B cell (primary cell): ENCODE measurements at regions not wholly inside any gene's neighbourhood (a gene's known extent, or its start where the extent isn't known, plus 50 kb on each side); places are given as distances from the start of the nearest gene placed in this dataset.

Experiments
- EZH2 ChIP-seq: IDR thresholded peaks from 2 replicates; pipeline ENCODE4 v1.6.1; 2012; ENCODE audit warnings: borderline replicate concordance, low read depth, mild to moderate bottlenecking, moderate library complexity, low read length; ENCODE audit not compliant: insufficient read depth, poor library complexity, severe bottlenecking
- TF ChIP-seq, protein P1 (sequence below): fragments of 200-600 bp; IDR thresholded peaks from one replicate; pipeline ENCODE4 v1.8.0; 2022; ENCODE audit warnings: antibody characterized with exemption, mild to moderate bottlenecking

DNA sequence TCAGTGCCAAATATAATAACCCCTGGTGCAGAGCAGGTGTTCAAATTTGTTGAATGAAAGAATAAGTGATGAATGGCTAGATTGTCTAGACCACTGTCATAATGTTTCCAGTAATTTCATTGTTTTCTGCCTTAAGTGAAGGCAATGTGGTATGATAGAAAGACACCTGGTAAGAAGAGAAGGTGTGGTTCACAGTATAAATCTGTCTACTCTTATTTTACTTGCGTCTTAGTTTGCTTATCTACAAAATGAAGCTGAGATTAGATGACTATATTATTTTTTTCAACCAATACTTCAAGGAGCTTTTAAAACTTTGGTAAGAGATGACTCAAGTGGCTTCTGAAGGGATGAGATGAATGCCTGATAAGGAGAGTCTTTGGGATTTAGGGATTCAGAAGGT, 788.4 kb downstream of the EPHA4 start:
- TF ChIP-seq, protein P1, sequence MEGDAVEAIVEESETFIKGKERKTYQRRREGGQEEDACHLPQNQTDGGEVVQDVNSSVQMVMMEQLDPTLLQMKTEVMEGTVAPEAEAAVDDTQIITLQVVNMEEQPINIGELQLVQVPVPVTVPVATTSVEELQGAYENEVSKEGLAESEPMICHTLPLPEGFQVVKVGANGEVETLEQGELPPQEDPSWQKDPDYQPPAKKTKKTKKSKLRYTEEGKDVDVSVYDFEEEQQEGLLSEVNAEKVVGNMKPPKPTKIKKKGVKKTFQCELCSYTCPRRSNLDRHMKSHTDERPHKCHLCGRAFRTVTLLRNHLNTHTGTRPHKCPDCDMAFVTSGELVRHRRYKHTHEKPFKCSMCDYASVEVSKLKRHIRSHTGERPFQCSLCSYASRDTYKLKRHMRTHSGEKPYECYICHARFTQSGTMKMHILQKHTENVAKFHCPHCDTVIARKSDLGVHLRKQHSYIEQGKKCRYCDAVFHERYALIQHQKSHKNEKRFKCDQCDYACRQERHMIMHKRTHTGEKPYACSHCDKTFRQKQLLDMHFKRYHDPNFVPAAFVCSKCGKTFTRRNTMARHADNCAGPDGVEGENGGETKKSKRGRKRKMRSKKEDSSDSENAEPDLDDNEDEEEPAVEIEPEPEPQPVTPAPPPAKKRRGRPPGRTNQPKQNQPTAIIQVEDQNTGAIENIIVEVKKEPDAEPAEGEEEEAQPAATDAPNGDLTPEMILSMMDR: no peak
- no peak for TF ChIP-seq EZH2
